A673 (cell line): ENCODE measurements at regions not wholly inside any gene's neighbourhood (a gene's known extent, or its start where the extent isn't known, plus 50 kb on each side); places are given as distances from the start of the nearest gene placed in this dataset. TPM values are rescaled to one million over a fixed set of nuclear protein-coding genes. Genes with fewer than 3 reads are reported as not detected.

ENCODE experiments used
- BruUV-seq: library from RNA; stranded (reverse); fragments of 400-500 nt; replicated peaks from 2 replicates; lab custom pipeline; 2021; lab: Mats Ljungman, UMichigan
- CTCF ChIA-PET: fragments of 300-600 bp; sonication (Branson Sonifier 250); formaldehyde crosslinking; loops from one replicate; lab custom pipeline; 2022; ENCODE audit warnings: antibody characterized with exemption; lab: Charles Lee
- POLR2A ChIA-PET: fragments of 300-600 bp; sonication (Branson Sonifier 250); formaldehyde crosslinking; loops from one replicate; lab custom pipeline; 2022; ENCODE audit warnings: antibody characterized with exemption; ENCODE audit not compliant: low non-redundant PET; lab: Charles Lee
- DNase-seq: peaks from one replicate; pipeline ENCODE4 v3.0.0-alpha.2; 2015; ENCODE audit warnings: low spot score
- H3K27ac ChIP-seq: fragments of 200-600 bp; sonication (generic); 2 replicates; pipeline ENCODE4 v1.5.1; 2016; ENCODE audit warnings: mixed run types, low read depth, mild to moderate bottlenecking, mixed read lengths, antibody characterized with exemption, low read length; ENCODE audit not compliant: poor library complexity, severe bottlenecking
- H3K27me3 ChIP-seq: fragments of 200-600 bp; sonication (generic); replicated peaks from 2 replicates; pipeline ENCODE4 v1.6.1; 2017; ENCODE audit warnings: mixed run types, low read depth, mild to moderate bottlenecking, mixed read lengths, antibody characterized with exemption, low read length; ENCODE audit not compliant: insufficient read depth, poor library complexity
- H3K36me3 ChIP-seq: fragments of 200-600 bp; sonication (generic); 2 replicates; pipeline ENCODE4 v1.6.1; 2016; ENCODE audit warnings: mixed run types, mild to moderate bottlenecking, mixed read lengths, antibody characterized with exemption, low read length; ENCODE audit not compliant: insufficient read depth, poor library complexity, severe bottlenecking
- H3K4me1 ChIP-seq: fragments of 200-600 bp; sonication (generic); 2 replicates; pipeline ENCODE4 v1.6.1; 2017; ENCODE audit warnings: mixed run types, mild to moderate bottlenecking, mixed read lengths, antibody characterized with exemption, low read length; ENCODE audit not compliant: insufficient read depth, poor library complexity, severe bottlenecking
- H3K4me3 ChIP-seq: fragments of 200-600 bp; sonication (generic); 2 replicates; pipeline ENCODE4 v1.5.1; 2016; ENCODE audit warnings: low read depth, mixed run types, mild to moderate bottlenecking, mixed read lengths, low read length; ENCODE audit not compliant: poor library complexity, severe bottlenecking
- H3K9me3 ChIP-seq: fragments of 200-600 bp; sonication (generic); 2 replicates; pipeline ENCODE4 v1.6.1; 2016; ENCODE audit warnings: mixed run types, low read depth, mild to moderate bottlenecking, mixed read lengths, antibody characterized with exemption, low read length; ENCODE audit not compliant: poor library complexity, severe bottlenecking
- EZH2 ChIP-seq: fragments of 200-600 bp; sonication (generic); IDR thresholded peaks from 2 replicates; pipeline ENCODE4 v1.6.1; 2017; ENCODE audit warnings: borderline replicate concordance, low read depth, mild to moderate bottlenecking, mixed read lengths, antibody characterized with exemption, low read length; ENCODE audit not compliant: poor library complexity, severe bottlenecking
- intact Hi-C: fragments of 100-400 bp; cut with micrococcal nuclease; formaldehyde crosslinking; loops from one replicate; pipeline ENCODE4 v1.10.0; 2022; ENCODE audit not compliant: unreplicated experiment
- microRNA-seq: library from miRNA; unstranded; fragments of <30 nt; microRNA quantifications from one replicate; pipeline ENCODE4 v1.2.0, GENCODE V29; 2021
- TF ChIP-seq, protein P1 (sequence below): fragments of 300-800, 200-600 bp; sonication (generic); conservative IDR thresholded peaks from 2 replicates; pipeline ENCODE4 v1.5.1; 2017; ENCODE audit warnings: low read depth, mild to moderate bottlenecking, antibody characterized with exemption, low read length, moderate library complexity, mixed read lengths

DNA sequence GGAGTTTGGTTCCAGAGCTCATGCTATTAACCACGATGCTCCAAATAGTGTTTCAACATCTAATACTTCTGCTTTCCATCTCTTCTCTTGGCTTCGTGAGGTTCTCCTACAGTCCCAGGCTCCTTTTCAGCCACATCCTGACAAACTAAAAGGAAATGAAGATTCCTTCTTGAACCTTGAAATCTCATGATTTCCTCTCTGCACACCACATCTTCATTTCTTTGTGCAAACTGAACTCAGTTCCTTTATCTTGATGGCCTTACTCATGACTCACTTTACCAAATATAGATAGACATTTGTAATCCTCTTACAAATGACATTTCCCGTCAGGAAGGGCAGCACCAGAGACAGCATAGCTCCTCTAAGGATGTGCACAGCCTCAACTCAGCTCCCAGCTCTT lies 50.0 kb upstream of the ITGA4 start:
- POLR2A ChIA-PET = no interaction called here
- BruUV-seq = no TSS peak

More for the DNA sequence above, 50.0 kb upstream of the ITGA4 start:
- intact Hi-C loops = no loop called here
- H3K4me3 ChIP-seq = no peak overlapping the region
- H3K27ac ChIP-seq = no peak overlapping the region
- CTCF ChIA-PET = no interaction called here
- H3K27me3 ChIP-seq = no peaks in the 10 kb centered on the region
- DNase-seq = no peak
- TF ChIP-seq, protein P1, sequence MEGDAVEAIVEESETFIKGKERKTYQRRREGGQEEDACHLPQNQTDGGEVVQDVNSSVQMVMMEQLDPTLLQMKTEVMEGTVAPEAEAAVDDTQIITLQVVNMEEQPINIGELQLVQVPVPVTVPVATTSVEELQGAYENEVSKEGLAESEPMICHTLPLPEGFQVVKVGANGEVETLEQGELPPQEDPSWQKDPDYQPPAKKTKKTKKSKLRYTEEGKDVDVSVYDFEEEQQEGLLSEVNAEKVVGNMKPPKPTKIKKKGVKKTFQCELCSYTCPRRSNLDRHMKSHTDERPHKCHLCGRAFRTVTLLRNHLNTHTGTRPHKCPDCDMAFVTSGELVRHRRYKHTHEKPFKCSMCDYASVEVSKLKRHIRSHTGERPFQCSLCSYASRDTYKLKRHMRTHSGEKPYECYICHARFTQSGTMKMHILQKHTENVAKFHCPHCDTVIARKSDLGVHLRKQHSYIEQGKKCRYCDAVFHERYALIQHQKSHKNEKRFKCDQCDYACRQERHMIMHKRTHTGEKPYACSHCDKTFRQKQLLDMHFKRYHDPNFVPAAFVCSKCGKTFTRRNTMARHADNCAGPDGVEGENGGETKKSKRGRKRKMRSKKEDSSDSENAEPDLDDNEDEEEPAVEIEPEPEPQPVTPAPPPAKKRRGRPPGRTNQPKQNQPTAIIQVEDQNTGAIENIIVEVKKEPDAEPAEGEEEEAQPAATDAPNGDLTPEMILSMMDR = no peak
- TF ChIP-seq EZH2 = no peak
- no peaks in the 10 kb centered on the region for H3K36me3 ChIP-seq
- H3K4me1 ChIP-seq = peaks cover 37% of the 10 kb centered on the region
- no peaks in the 10 kb centered on the region for H3K9me3 ChIP-seq

Small RNA genes lying in the stretch of these regions (microRNA-seq; reads per million reads assigned to microRNA genes)
- gene MIR4437 = not detected
